OCI-LY7 (cell line): ENCODE measurements at regions not wholly inside any gene's neighbourhood (a gene's known extent, or its start where the extent isn't known, plus 50 kb on each side); places are given as distances from the start of the nearest gene placed in this dataset.

Experiments used
- EZH2phosphoT487 ChIP-seq: fragments of 200-600 bp; sonication (generic); IDR thresholded peaks from 2 replicates; pipeline ENCODE4 v1.6.1; 2018; ENCODE audit warnings: low read depth, borderline replicate concordance, mild to moderate bottlenecking, mixed run types, antibody characterized with exemption, low read length, moderate library complexity, mixed read lengths
- TF ChIP-seq, protein P1 (sequence below): fragments of 200-600 bp; sonication (generic); conservative IDR thresholded peaks from 2 replicates; pipeline ENCODE4 v1.5.1; 2014; ENCODE audit warnings: mild to moderate bottlenecking, antibody characterized with exemption, low read length, moderate library complexity, mixed read lengths

DNA sequence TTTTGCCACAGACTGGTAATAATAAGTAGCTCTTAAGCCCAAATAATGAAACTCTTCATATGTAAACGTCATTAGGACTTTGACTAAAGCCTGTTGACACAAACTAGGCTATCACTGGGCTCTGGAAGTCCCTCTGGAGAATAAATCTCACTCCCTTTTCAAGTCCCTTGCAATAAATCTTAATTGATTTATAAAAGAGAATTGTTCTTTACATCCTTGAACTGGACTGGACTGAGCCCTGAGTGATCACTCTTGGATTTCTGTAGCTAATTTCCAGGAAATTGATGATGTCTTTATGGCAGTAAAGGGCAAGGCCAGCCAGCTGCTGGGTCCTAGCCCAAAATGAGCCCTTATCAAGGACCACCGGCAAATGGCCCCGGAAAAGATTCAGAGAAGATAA lies 1162.7 kb downstream of the BCL11B start:
- TF ChIP-seq, protein P1, sequence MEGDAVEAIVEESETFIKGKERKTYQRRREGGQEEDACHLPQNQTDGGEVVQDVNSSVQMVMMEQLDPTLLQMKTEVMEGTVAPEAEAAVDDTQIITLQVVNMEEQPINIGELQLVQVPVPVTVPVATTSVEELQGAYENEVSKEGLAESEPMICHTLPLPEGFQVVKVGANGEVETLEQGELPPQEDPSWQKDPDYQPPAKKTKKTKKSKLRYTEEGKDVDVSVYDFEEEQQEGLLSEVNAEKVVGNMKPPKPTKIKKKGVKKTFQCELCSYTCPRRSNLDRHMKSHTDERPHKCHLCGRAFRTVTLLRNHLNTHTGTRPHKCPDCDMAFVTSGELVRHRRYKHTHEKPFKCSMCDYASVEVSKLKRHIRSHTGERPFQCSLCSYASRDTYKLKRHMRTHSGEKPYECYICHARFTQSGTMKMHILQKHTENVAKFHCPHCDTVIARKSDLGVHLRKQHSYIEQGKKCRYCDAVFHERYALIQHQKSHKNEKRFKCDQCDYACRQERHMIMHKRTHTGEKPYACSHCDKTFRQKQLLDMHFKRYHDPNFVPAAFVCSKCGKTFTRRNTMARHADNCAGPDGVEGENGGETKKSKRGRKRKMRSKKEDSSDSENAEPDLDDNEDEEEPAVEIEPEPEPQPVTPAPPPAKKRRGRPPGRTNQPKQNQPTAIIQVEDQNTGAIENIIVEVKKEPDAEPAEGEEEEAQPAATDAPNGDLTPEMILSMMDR, result no peak
- TF ChIP-seq EZH2phosphoT487, result no peak
